ENCODE measurements at regions not wholly inside any gene's neighbourhood (a gene's known extent, or its start where the extent isn't known, plus 50 kb on each side); places are given as distances from the start of the nearest gene placed in this dataset.

- TF ChIP-seq ZNF20 (CRISPR knock-in tag; IDR thresholded peaks at IDR 0.05): no peak
- no peak for TF ChIP-seq CTCF (CRISPR knock-in tag; IDR thresholded peaks at IDR 0.05)
- TF ChIP-seq ZNF138 (CRISPR knock-in tag; IDR thresholded peaks at IDR 0.05; ENCODE audit: low read depth): no peak
These were observed 89.4 kb upstream of the HPF1 start for GRCh38 chr4:169847171-169847570.

Measured in HepG2 (cell line).